H1 (cell line): ENCODE measurements at regions not wholly inside any gene's neighbourhood (a gene's known extent, or its start where the extent isn't known, plus 50 kb on each side); places are given as distances from the start of the nearest gene placed in this dataset.

ENCODE experiments used
- CTCF ChIA-PET: fragments of 300-600 bp; sonication (Branson Sonifier 250); formaldehyde crosslinking; loops from one replicate; lab custom pipeline; 2021; ENCODE audit not compliant: partially characterized antibody; lab: Charles Lee
- POLR2A ChIA-PET: fragments of 300-600 bp; sonication (Branson Sonifier 250); formaldehyde crosslinking; loops from one replicate; lab custom pipeline; 2021; ENCODE audit warnings: inconsistent platforms; ENCODE audit not compliant: partially characterized antibody; lab: Charles Lee
- DNase-seq, 2 experiments: peaks; one replicate each; pipeline versions ENCODE4 v3.0.0 to v3.0.0-alpha.2; 2010 to 2022; ENCODE audit warnings: low spot score in 2 of 2, low read depth in 1 of 2, mixed read lengths in 1 of 2
- FAIRE-seq: peaks from 2 replicates; lab custom pipeline; 2011; peaks lifted over from hg19 to GRCh38; lab: Jason Lieb, UNC
- H2AFZ ChIP-seq: 2 replicates; pipeline ENCODE4 v1.8.1; 2012; ENCODE audit warnings: low read length, inconsistent platforms
- H2AK5ac ChIP-seq: 2 replicates; pipeline ENCODE4 v1.6.1; 2013; ENCODE audit warnings: low read depth, low read length
- H2BK120ac ChIP-seq: replicated peaks from 2 replicates; pipeline ENCODE3; 2013; ENCODE audit warnings: low read depth, low read length, inconsistent platforms
- H2BK12ac ChIP-seq: 2 replicates; pipeline ENCODE4 v1.6.1; 2013; ENCODE audit warnings: low read depth, low read length
- H2BK15ac ChIP-seq: 2 replicates; pipeline ENCODE4 v1.6.1; 2013; ENCODE audit warnings: low read length
- H2BK20ac ChIP-seq: 2 replicates; pipeline ENCODE4 v1.6.1; 2013; ENCODE audit warnings: low read length
- H2BK5ac ChIP-seq: 2 replicates; pipeline ENCODE4 v1.6.1; 2013; ENCODE audit warnings: low read depth, low read length
- H3K14ac ChIP-seq: 2 replicates; pipeline ENCODE4 v1.6.1; 2013; ENCODE audit warnings: inconsistent platforms; ENCODE audit not compliant: insufficient read length
- H3K18ac ChIP-seq: 2 replicates; pipeline ENCODE4 v1.6.1; 2013; ENCODE audit warnings: low read length; ENCODE audit errors: extremely low read depth
- H3K23ac ChIP-seq: 2 replicates; pipeline ENCODE4 v1.6.1; 2013; ENCODE audit warnings: inconsistent platforms; ENCODE audit not compliant: insufficient read length
- H3K23me2 ChIP-seq: 2 replicates; pipeline ENCODE4 v1.6.1; 2013; ENCODE audit warnings: low read depth, low read length
- H3K27ac ChIP-seq: 2 replicates; pipeline ENCODE4 v1.6.1; 2011; ENCODE audit warnings: low read depth, low read length, inconsistent platforms
- H3K27me3 ChIP-seq, 4 experiments: replicated peaks in 1 of 4; 1 replicate in 1 of 4; 2 replicates in 3 of 4; pipeline versions ENCODE4 v1.6.1 to v1.8.1; 2011 to 2013; ENCODE audit warnings: low read length in 3 of 4, mild to moderate bottlenecking in 3 of 4, inconsistent platforms in 2 of 4, mixed read lengths in 2 of 4, moderate library complexity in 1 of 4; ENCODE audit not compliant: control insufficient read depth in 3 of 4, insufficient read depth in 3 of 4; ENCODE audit errors: extremely low read depth in 1 of 4
- H3K36me3 ChIP-seq, 4 experiments: 2 replicates each; pipeline versions ENCODE4 v1.6.1 to v1.8.1; 2011 to 2013; ENCODE audit warnings: mild to moderate bottlenecking in 4 of 4, low read length in 3 of 4, moderate library complexity in 2 of 4, control low read depth in 1 of 4, inconsistent platforms in 1 of 4; ENCODE audit not compliant: insufficient read depth in 4 of 4, control insufficient read depth in 2 of 4
- H3K4ac ChIP-seq: replicated peaks from 2 replicates; pipeline ENCODE3; 2013; ENCODE audit warnings: low read length, low read depth, mixed read lengths, inconsistent platforms; ENCODE audit not compliant: insufficient read length
- H3K4me1 ChIP-seq, 4 experiments: replicated peaks in 1 of 4; 1 replicate in 1 of 4; 2 replicates in 3 of 4; pipeline versions ENCODE4 v1.6.1 to v1.8.1; 2011 to 2013; ENCODE audit warnings: low read length in 3 of 4, inconsistent platforms in 2 of 4, mixed read lengths in 1 of 4; ENCODE audit not compliant: insufficient read depth in 4 of 4, control insufficient read depth in 3 of 4
- H3K4me2 ChIP-seq, 2 experiments: 2 replicates each; pipeline versions ENCODE4 v1.6.1 to v1.8.1; 2011 to 2013; ENCODE audit warnings: low read depth in 2 of 2, low read length in 2 of 2, control low read depth in 1 of 2, inconsistent platforms in 1 of 2, mild to moderate bottlenecking in 1 of 2; ENCODE audit not compliant: insufficient read depth in 1 of 2
- H3K4me3 ChIP-seq, 4 experiments: fragments of 200-600, 300-600 bp in 1 of 4; sonication (generic), shearing (Covaris generic), sonication (Bioruptor Twin) in 1 of 4; 2 replicates each; pipeline versions ENCODE4 v1.5.1 to v1.8.1; 2011 to 2016; ENCODE audit warnings: low read length in 4 of 4, low read depth in 3 of 4, control low read depth in 2 of 4, inconsistent platforms in 2 of 4, mild to moderate bottlenecking in 2 of 4, mixed read lengths in 1 of 4, moderate library complexity in 1 of 4; ENCODE audit not compliant: insufficient read depth in 2 of 4; ENCODE audit errors: extremely low read depth in 1 of 4
- H3K56ac ChIP-seq: replicated peaks from 2 replicates; pipeline ENCODE3; 2013; ENCODE audit warnings: low read depth, mild to moderate bottlenecking, mixed read lengths, low read length, inconsistent platforms; ENCODE audit not compliant: insufficient read length
- H3K79me1 ChIP-seq: 2 replicates; pipeline ENCODE4 v1.6.1; 2013; ENCODE audit warnings: low read depth, low read length, control low read depth
- H3K79me2 ChIP-seq, 2 experiments: 2 replicates each; pipeline versions ENCODE4 v1.6.1 to v1.8.1; 2012 to 2013; ENCODE audit warnings: low read length in 2 of 2, mild to moderate bottlenecking in 2 of 2, inconsistent platforms in 1 of 2; ENCODE audit not compliant: insufficient read depth in 2 of 2, control insufficient read depth in 1 of 2
- H3K9ac ChIP-seq, 4 experiments: replicated peaks in 1 of 4; 1 replicate in 1 of 4; 2 replicates in 3 of 4; pipeline versions ENCODE4 v1.6.1 to v1.8.1; 2011 to 2013; ENCODE audit warnings: low read depth in 3 of 4, low read length in 3 of 4, control low read depth in 2 of 4, mild to moderate bottlenecking in 2 of 4, moderate library complexity in 2 of 4, inconsistent platforms in 1 of 4; ENCODE audit errors: extremely low read depth in 1 of 4
- H3K9me3 ChIP-seq, 2 experiments: 2 replicates each; pipeline versions ENCODE4 v1.6.1 to v1.8.1; 2012 to 2013; ENCODE audit warnings: mild to moderate bottlenecking in 2 of 2, moderate library complexity in 2 of 2, control low read depth in 1 of 2, inconsistent platforms in 1 of 2, low read depth in 1 of 2, low read length in 1 of 2, mixed read lengths in 1 of 2; ENCODE audit not compliant: insufficient read depth in 2 of 2
- H4K20me1 ChIP-seq, 2 experiments: replicated peaks in 1 of 2; 2 replicates each; pipeline versions ENCODE3 to v1.8.1; 2011 to 2013; ENCODE audit warnings: inconsistent platforms in 2 of 2, low read length in 2 of 2, mild to moderate bottlenecking in 1 of 2; ENCODE audit not compliant: insufficient read depth in 2 of 2, control insufficient read depth in 1 of 2
- H4K5ac ChIP-seq: 2 replicates; pipeline ENCODE4 v1.6.1; 2013; ENCODE audit warnings: low read length, low read depth, mixed read lengths, inconsistent platforms; ENCODE audit not compliant: insufficient read length
- H4K8ac ChIP-seq: 2 replicates; pipeline ENCODE4 v1.8.0; 2013; ENCODE audit warnings: mild to moderate bottlenecking, moderate library complexity, low read length, inconsistent platforms; ENCODE audit not compliant: insufficient read depth; ENCODE audit errors: extremely low read depth
- H4K91ac ChIP-seq: replicated peaks from 2 replicates; pipeline ENCODE3; 2013; ENCODE audit warnings: low read length, mixed read lengths, inconsistent platforms; ENCODE audit not compliant: insufficient read length
- BRCA1 ChIP-seq: IDR thresholded peaks from 2 replicates; pipeline ENCODE4 v1.6.1; 2012; ENCODE audit warnings: low read depth, low read length, improper control_type of control experiment
- CTBP2 ChIP-seq: IDR thresholded peaks from 2 replicates; pipeline ENCODE4 v1.7.0; 2011; ENCODE audit warnings: borderline replicate concordance, mild to moderate bottlenecking, moderate library complexity, mixed read lengths, low read length; ENCODE audit not compliant: insufficient read depth, insufficient read length
- GABPA ChIP-seq: IDR thresholded peaks from 2 replicates; pipeline ENCODE4 v1.6.1; 2011; ENCODE audit warnings: mild to moderate bottlenecking, low read length, moderate library complexity, borderline replicate concordance; ENCODE audit not compliant: insufficient read depth
- KDM1A ChIP-seq: fragments of 200-600, 300-600 bp; sonication (generic); IDR thresholded peaks from 2 replicates; pipeline ENCODE4 v1.7.1; 2016; ENCODE audit warnings: mild to moderate bottlenecking, low read length, borderline replicate concordance
- MAX ChIP-seq: IDR thresholded peaks from 2 replicates; pipeline ENCODE4 v1.6.1; 2012; ENCODE audit warnings: inconsistent platforms
- POU5F1 ChIP-seq: IDR thresholded peaks from 2 replicates; pipeline ENCODE4 v1.6.1; 2011; ENCODE audit warnings: low read depth, mild to moderate bottlenecking, low read length, moderate library complexity
- RBBP5 ChIP-seq: IDR thresholded peaks from 2 replicates; pipeline ENCODE4 v1.7.1; 2012; ENCODE audit warnings: low read depth, mild to moderate bottlenecking, inconsistent platforms, low read length, moderate library complexity, borderline replicate concordance
- TCF12 ChIP-seq: IDR thresholded peaks from 2 replicates; pipeline ENCODE4 v1.6.1; 2011; ENCODE audit warnings: low read depth, mild to moderate bottlenecking, low read length
- YY1 ChIP-seq: IDR thresholded peaks from 2 replicates; pipeline ENCODE4 v1.6.1; 2011; ENCODE audit warnings: low read depth, mild to moderate bottlenecking, low read length
- ZNF274 ChIP-seq: IDR thresholded peaks from 2 replicates; pipeline ENCODE4 v1.7.0; 2012; ENCODE audit warnings: low read length, borderline replicate concordance; ENCODE audit errors: extremely low read depth
- WGBS, 2 experiments: shearing (Covaris generic) in 1 of 2; methylation state at CpG; one replicate each; pipeline versions ENCODE4 v1.1.6 to v1.1.7; 2013 to 2015; ENCODE audit warnings: low lambda C conversion rate in 2 of 2, mixed read lengths in 2 of 2, inconsistent platforms in 1 of 2, low coverage in 1 of 2, missing lambda C conversion rate in 1 of 2; ENCODE audit not compliant: insufficient replicate concordance in 2 of 2, insufficient coverage in 1 of 2, insufficient read length in 1 of 2; ENCODE audit errors: extremely low coverage in 1 of 2, missing lambda C conversion rate in 1 of 2; 5-methylcytosine and 5-hydroxymethylcytosine counted together

DNA sequence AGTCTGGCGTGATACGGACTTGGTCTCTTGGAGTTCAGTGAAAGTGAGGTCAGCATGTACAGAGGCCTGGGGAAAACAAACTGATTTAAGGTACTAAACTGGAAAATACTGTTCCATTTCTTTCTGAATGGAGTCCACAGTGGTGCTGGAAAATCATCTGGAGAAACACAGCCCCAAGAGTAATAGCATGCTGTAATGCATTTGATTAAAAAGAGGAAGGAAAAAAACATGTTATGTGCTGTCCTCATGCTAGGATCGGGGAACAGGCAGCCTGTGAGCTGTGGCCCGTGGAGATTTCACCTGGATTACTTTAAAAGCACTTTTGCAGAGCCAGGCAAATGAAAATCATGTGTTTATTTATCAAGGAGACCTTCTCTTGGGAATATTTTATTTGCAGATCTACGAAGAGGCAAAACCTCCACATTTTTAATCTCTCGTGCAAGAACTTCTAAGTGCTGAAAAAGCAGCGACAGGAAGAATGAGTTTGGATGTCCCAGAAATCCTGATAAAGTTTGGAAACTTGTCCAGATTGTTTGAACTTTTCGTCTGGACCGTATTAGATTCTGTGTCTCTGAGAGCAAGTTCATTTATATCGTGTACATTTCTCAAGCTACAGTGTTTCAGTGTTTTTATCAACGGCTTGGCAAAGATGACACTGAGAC, 228.8 kb downstream of the GAS1 start:
- Histone ChIP-seq H3K36me3 (no peaks in the 10 kb centered on the region), H3K9ac (no peak overlapping the region), H2BK120ac (no peak overlapping the region), H3K4me2 (no peak overlapping the region), H3K23ac (no peak overlapping the region), H3K18ac (no peak overlapping the region), H2BK20ac (no peak overlapping the region), H3K27ac (no peak overlapping the region), H2AFZ (no peak overlapping the region), H2AK5ac (no peak overlapping the region), H2BK5ac (no peak overlapping the region), H4K8ac (no peak overlapping the region), H3K56ac (no peak overlapping the region), H3K27me3 (no peaks in the 10 kb centered on the region), H4K5ac (no peak overlapping the region), H3K14ac (no peak overlapping the region), H4K20me1 (no peaks in the 10 kb centered on the region), H3K23me2 (no peaks in the 10 kb centered on the region), H2BK15ac (no peak overlapping the region), H2BK12ac (no peak overlapping the region), H3K4me1 (peaks cover 0 to 5% (median 2%) of the 10 kb centered on the region in 4 experiments; a peak in 3 of 7 replicates), H4K91ac (no peak overlapping the region), H3K4me3 (no peak overlapping the region), H3K9me3 (no peaks in the 10 kb centered on the region), H3K79me1 (no peaks in the 10 kb centered on the region), H3K79me2 (no peaks in the 10 kb centered on the region), H3K4ac (no peak overlapping the region)
- FAIRE-seq = no peak
- POLR2A ChIA-PET = no interaction called here
- no peak for DNase-seq
- CTCF ChIA-PET = interaction anchor here (2.0 kb wide), 1 partner anchor 81 kb away, joined by 5 read pairs; no protein-coding TSS in a partner anchor
- WGBS, 2 experiments = 90% methylated on average over 11 of the region's 11 CpGs; no CpG with 5 or more reads in 1 of the 2 experiments
- TF ChIP-seq CTBP2 (no peak), KDM1A (no peak), ZNF274 (no peak), TCF12 (no peak), YY1 (no peak), BRCA1 (no peak), MAX (no peak), POU5F1 (no peak), RBBP5 (no peak), GABPA (no peak)
